ENCODE measurements at regions not wholly inside any gene's neighbourhood (a gene's known extent, or its start where the extent isn't known, plus 50 kb on each side); places are given as distances from the start of the nearest gene placed in this dataset.
A peak's percentile ranks its signal among the peaks of the same experiment; 100 is the strongest.
"Not testable (repeated sequence)": the region's sequence is repeated elsewhere in the genome, so short reads cannot be mapped to it uniquely, and the experiment has no call there.

GRCh38 chr7:140257278-140257677 is 80.5 kb upstream of the KDM7A start:
- H3K27ac Mint-ChIP-seq; H3K27me3 Mint-ChIP-seq; H3K36me3 Mint-ChIP-seq; H3K9me3 Mint-ChIP-seq (ENCODE audit: low read depth); H3K4me3 Mint-ChIP-seq: not testable (repeated sequence)
- peaks cover 36% of the 10 kb centered on the region for H3K4me1 Mint-ChIP-seq (ENCODE audit: low read depth)

DNA sequence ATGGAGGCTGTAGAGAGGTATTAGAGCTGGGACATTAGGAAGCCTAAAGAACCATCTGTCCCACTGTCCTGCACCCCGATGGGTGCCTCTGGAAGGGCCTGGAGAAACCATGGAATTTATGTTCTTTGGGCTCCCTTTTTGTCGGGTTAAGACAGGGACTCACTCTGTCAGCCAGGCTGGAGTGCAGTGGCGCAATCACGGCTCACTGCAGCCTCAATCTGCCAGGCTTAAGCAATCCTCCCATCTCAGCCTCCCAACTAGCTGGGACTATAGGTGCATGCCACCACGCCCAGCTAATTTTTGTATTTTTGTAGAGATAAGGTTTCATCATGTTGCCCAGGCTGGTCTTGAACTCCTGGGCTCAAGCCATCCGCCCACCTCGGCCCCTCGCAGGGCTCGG is 78.2 kb upstream of the KDM7A start:
- not testable (repeated sequence) for H3K36me3 Mint-ChIP-seq; H3K27ac Mint-ChIP-seq; H3K27me3 Mint-ChIP-seq; H3K9me3 Mint-ChIP-seq (ENCODE audit: low read depth); H3K4me3 Mint-ChIP-seq
- H3K4me1 Mint-ChIP-seq (ENCODE audit: low read depth) = peaks cover 19% of the 10 kb centered on the region

DNA sequence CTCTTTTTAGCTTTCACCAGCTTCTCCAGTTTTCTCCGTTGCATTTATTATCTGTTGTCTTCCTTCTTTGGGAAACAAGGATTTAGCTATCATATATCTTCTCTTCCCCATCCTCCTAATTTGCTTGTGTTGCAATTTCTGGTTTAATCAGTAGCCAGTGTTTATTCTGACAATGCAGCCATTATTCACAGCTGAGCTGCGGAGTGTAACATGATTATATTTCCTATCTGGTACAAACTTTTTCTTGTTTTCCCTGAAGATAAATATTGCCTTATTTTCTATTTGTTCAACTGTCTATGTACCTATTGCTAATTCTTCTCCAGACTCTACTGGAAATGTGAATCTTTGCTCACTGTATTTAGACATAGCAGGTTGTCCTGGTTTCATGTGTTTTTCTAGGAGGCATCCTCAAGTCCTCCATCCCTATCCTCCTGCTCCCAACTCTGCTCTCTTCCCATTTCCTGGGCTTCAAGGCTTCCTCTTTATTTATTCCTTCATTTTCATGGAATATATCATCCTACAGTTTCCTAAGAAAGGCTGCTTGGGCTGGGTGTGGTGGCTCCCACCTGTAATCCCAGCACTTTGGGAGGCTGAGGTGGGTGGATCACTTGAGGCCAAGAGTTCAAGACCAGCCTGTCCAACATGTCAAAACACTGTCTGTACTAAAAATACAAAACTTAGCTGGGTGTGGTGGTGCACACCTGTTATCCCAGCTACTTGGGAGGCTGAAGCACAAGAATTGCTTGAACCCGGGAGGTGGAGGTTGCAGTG is 72.4 kb upstream of the KDM7A start:
- no peaks in the 10 kb centered on the region for H3K9me3 Mint-ChIP-seq (ENCODE audit: low read depth)
- no peak overlapping the region for H3K4me3 Mint-ChIP-seq
- no peaks in the 10 kb centered on the region for H3K36me3 Mint-ChIP-seq
- no peaks in the 10 kb centered on the region for H3K27me3 Mint-ChIP-seq
- H3K27ac Mint-ChIP-seq = no peak overlapping the region
- H3K4me1 Mint-ChIP-seq (ENCODE audit: low read depth) = peaks cover 14% of the 10 kb centered on the region

DNA sequence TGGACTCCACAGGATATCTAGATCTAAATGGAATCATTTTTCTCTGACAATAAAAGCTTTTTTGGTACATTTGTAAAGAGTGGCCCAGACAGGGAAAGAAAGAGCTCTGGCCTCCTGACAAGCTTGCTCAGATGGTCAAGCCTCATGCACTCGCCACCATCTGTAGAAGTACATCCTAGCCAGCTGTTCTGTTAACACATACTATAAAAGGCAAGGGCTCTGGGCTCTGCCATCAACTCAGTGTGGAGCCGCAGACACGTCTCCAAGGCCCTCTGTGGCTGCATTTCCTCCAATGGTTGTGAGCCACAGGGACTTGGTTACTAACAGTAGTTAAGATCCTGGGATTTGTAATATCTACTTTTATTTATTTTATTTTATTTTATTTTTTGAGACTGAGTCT is 70.8 kb upstream of the KDM7A start:
- no peak overlapping the region for H3K27ac Mint-ChIP-seq
- H3K4me3 Mint-ChIP-seq = no peak overlapping the region
- peaks cover 4% of the 10 kb centered on the region for H3K4me1 Mint-ChIP-seq (ENCODE audit: low read depth)
- no peaks in the 10 kb centered on the region for H3K36me3 Mint-ChIP-seq
- H3K9me3 Mint-ChIP-seq (ENCODE audit: low read depth) = no peaks in the 10 kb centered on the region
- H3K27me3 Mint-ChIP-seq = no peaks in the 10 kb centered on the region

DNA sequence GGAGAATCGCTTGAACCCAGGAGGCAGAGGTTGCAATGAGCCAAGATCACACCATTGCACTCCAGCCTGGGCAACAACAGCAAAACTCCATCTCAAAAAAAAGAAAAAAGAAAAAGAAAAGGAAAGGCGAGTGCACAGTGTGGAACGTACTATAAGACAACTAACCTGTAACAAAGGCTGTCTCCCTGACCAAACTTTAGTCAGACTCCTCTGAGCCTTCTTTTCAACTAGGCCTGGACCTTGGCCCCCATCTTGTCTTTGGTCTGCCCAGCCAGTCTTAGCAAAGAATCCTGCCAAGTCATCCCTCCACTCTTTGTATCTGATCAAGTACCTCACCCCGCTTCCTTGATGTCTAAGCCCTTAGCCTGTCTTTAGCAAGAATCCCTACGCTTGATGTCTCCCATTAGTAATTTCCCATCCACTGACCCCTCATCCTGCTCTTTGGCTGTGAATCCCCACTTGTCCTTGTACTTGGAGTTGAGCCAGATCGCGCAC is 68.9 kb upstream of the KDM7A start:
- no peaks in the 10 kb centered on the region for H3K36me3 Mint-ChIP-seq
- no peaks in the 10 kb centered on the region for H3K27me3 Mint-ChIP-seq
- peaks cover 10% of the 10 kb centered on the region for H3K4me1 Mint-ChIP-seq (ENCODE audit: low read depth)
- H3K4me3 Mint-ChIP-seq = no peak overlapping the region
- H3K27ac Mint-ChIP-seq = no peak overlapping the region
- H3K9me3 Mint-ChIP-seq (ENCODE audit: low read depth) = no peaks in the 10 kb centered on the region

GRCh38 chr7:140242057-140243031 is 65.6 kb upstream of the KDM7A start:
- H3K36me3 Mint-ChIP-seq = no peaks in the 10 kb centered on the region
- no peak overlapping the region for H3K4me3 Mint-ChIP-seq
- H3K27ac Mint-ChIP-seq = peak overlapping the region; percentile 34
- no peaks in the 10 kb centered on the region for H3K27me3 Mint-ChIP-seq
- H3K9me3 Mint-ChIP-seq (ENCODE audit: low read depth) = no peaks in the 10 kb centered on the region
- H3K4me1 Mint-ChIP-seq (ENCODE audit: low read depth) = peaks cover 10% of the 10 kb centered on the region

GRCh38 chr7:140239653-140239935 is 62.8 kb upstream of the KDM7A start:
- Mint-ChIP-seq H3K4me1 (ENCODE audit: low read depth) (peaks cover 10% of the 10 kb centered on the region), H3K27ac (peak overlapping the region; percentile 3)

DNA sequence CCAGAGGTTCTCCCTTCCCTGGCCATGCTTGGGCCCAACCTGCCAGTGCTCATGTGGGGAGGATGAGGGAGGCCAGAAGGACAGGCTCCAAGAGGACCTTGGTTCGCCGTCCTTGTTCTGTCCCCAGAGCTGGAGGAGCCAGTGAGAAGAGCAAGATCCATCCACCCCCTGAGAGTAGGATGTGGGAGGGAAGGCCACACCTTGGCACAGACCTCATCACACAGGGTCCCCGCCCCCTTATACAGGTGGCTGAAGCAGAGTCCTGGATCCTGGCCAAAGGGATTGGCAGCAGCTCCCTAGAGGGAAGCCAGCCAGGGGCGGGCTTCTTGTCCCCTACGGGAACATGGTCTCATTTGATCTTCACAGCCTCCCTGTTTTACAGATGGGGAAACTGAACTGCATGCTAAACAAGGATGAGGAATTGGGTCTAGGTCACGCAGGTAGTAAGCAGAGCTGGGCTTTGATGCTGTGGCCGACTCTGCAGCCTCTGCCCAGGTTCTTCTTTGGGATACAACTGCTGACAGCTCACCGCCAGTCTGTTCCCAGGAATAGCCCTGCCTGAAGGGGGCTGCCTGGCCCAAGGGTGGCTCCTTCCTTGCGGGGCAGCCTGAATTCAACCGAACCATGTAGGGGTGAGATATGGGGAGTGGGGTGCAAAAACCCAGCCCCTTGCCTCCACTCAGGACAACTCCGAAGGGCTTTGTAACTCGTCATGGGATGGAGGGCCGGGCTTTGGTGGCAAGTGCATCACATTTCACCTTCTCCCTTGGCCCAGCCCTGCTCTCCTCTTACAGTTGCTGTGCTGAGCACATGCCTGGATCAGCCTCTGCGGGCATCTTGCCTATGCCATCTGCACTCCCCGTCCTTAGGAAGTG is 62.2 kb upstream of the KDM7A start:
- Mint-ChIP-seq H3K4me3 (no peak overlapping the region), H3K27ac (no peak overlapping the region), H3K36me3 (no peaks in the 10 kb centered on the region), H3K27me3 (no peaks in the 10 kb centered on the region), H3K4me1 (ENCODE audit: low read depth) (peaks cover 10% of the 10 kb centered on the region), H3K9me3 (ENCODE audit: low read depth) (no peaks in the 10 kb centered on the region)

More at GRCh38 chr7:140239653-140239935, 62.8 kb upstream of the KDM7A start:
- Mint-ChIP-seq H3K27me3 (no peaks in the 10 kb centered on the region), H3K4me3 (no peak overlapping the region), H3K36me3 (no peaks in the 10 kb centered on the region), H3K9me3 (ENCODE audit: low read depth) (no peaks in the 10 kb centered on the region)

DNA sequence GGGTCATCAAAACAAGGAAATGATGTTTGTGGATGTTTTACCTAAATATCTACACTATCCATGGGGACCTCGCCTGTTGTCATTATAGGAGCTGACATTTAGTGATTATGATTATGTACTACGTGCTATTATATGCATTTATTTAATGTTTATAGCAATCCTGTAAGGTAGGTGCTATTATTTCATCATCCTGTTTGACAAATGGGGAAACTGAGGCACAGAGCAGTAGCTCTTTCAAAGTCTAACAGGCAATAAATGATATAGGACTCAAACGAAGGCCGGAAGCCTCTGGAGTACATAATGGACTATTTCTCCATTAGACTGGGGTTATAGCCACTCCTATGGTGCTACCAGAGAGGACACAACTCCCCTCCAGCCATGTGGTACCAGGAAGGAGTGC is 60.6 kb upstream of the KDM7A start:
- Mint-ChIP-seq H3K4me1 (ENCODE audit: low read depth) (peaks cover 6% of the 10 kb centered on the region), H3K9me3 (ENCODE audit: low read depth) (no peaks in the 10 kb centered on the region), H3K27me3 (no peaks in the 10 kb centered on the region), H3K27ac (no peak overlapping the region), H3K4me3 (no peak overlapping the region), H3K36me3 (no peaks in the 10 kb centered on the region)

DNA sequence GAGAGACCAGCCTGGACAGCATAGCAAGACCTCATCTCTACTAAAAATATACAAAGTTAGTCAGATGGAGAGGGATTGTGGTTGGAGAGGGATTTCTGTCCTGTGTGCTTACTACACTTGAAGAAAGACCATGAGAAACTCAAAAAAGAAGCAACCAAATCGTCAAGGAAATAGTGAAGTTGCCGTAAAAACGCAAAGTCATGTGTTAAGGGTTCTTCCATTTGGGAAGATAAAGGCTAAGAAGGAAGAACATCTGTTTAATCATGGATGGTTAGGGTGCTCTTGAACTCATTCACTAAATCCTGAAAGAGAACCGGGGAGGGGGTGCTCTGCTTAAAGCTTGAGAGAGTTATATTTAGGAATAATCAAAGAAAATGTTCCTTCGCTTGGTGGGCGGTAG is 59.8 kb upstream of the KDM7A start:
- H3K4me3 Mint-ChIP-seq = no peak overlapping the region
- no peaks in the 10 kb centered on the region for H3K27me3 Mint-ChIP-seq
- H3K4me1 Mint-ChIP-seq (ENCODE audit: low read depth) = peaks cover 8% of the 10 kb centered on the region
- no peaks in the 10 kb centered on the region for H3K9me3 Mint-ChIP-seq (ENCODE audit: low read depth)
- H3K36me3 Mint-ChIP-seq = no peaks in the 10 kb centered on the region
- H3K27ac Mint-ChIP-seq = no peak overlapping the region

- Mint-ChIP-seq H3K9me3 (ENCODE audit: low read depth) (no peaks in the 10 kb centered on the region), H3K4me1 (ENCODE audit: low read depth) (peaks cover 16% of the 10 kb centered on the region), H3K27ac (no peak overlapping the region), H3K4me3 (no peak overlapping the region), H3K27me3 (no peaks in the 10 kb centered on the region), H3K36me3 (no peaks in the 10 kb centered on the region)
Measured at GRCh38 chr7:140235114-140235513, 58.3 kb upstream of the KDM7A start.

DNA sequence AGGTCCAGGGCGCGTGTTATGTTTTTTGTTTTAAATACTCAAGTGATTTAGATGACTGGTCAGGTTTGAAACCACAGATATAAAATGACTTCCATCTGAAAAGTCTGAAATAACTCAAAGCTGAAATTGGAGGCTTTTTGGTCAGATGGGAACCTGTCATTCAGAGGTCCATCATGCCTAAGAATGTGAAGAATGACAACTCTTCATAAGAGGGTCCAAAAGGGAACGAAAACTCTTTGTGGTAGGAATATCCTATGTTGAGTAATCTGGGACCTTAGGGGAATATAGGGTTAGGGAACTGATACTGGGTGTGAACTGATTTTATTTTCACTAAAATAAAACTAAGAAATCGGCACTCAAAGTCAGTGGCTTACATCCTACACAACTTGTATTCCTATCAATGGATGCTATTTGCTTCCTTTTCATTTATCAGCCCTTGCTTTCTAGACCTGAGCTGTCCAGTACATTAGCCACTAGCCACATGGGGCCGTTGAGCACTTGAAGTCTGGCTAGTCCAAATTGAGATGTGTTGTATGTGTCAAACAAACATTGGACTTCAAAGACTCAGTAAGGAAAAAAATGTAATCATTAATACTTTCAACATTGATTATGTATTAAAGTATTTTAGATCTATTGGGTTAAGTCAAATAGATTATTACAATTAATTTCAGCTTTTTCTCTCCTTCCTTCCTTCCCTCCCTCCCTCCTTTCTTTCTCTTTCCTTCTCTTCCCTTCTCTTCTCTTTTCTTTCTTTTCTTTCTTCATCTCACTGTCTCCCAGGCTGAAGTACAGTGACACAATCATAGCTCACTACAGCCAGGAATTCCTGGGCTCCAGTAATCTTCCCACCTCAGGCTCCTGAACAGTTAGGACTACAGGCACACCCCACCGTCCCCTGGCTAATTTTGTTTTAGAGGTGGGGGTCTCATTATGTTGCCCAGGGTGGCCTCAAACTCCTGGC is 56.5 kb upstream of the KDM7A start:
- no peaks in the 10 kb centered on the region for H3K9me3 Mint-ChIP-seq (ENCODE audit: low read depth)
- H3K4me3 Mint-ChIP-seq = no peak overlapping the region
- no peaks in the 10 kb centered on the region for H3K36me3 Mint-ChIP-seq
- no peaks in the 10 kb centered on the region for H3K27me3 Mint-ChIP-seq
- peaks cover 26% of the 10 kb centered on the region for H3K4me1 Mint-ChIP-seq (ENCODE audit: low read depth)
- peak overlapping the region; percentile 64 for H3K27ac Mint-ChIP-seq

- Mint-ChIP-seq H3K27ac (peak overlapping the region; percentile 98), H3K9me3 (ENCODE audit: low read depth) (no peaks in the 10 kb centered on the region), H3K4me1 (ENCODE audit: low read depth) (peaks cover 31% of the 10 kb centered on the region), H3K27me3 (no peaks in the 10 kb centered on the region), H3K36me3 (no peaks in the 10 kb centered on the region), H3K4me3 (peak overlapping the region; percentile 96)
Measured at GRCh38 chr7:140231771-140232491, 55.1 kb upstream of the KDM7A start.
